ENCODE measurements at regions not wholly inside any gene's neighbourhood (a gene's known extent, or its start where the extent isn't known, plus 50 kb on each side); places are given as distances from the start of the nearest gene placed in this dataset.

GRCh38 chr5:168012006-168012405, 279.4 kb upstream of the WWC1 start:
- H3K27me3 Mint-ChIP-seq (ENCODE audit: low read depth) = no peaks in the 10 kb centered on the region
- peaks cover 13% of the 10 kb centered on the region for H3K4me1 Mint-ChIP-seq (ENCODE audit: low read depth)
- no peaks in the 10 kb centered on the region for H3K9me3 Mint-ChIP-seq (ENCODE audit: low read depth)
- no peak for DNase-seq (ENCODE audit: low spot score)
- TF ChIP-seq CTCF (IDR thresholded peaks at IDR 0.05) = no peak
- H3K27ac Mint-ChIP-seq (ENCODE audit: unreplicated experiment) = no peak overlapping the region
- no peaks in the 10 kb centered on the region for H3K36me3 Mint-ChIP-seq (ENCODE audit: low read depth)
- H3K4me3 Mint-ChIP-seq (ENCODE audit: unreplicated experiment) = no peak overlapping the region

GRCh38 chr5:168013546-168013945, 277.9 kb upstream of the WWC1 start:
- no peaks in the 10 kb centered on the region for H3K36me3 Mint-ChIP-seq (ENCODE audit: low read depth)
- H3K4me3 Mint-ChIP-seq (ENCODE audit: unreplicated experiment) = no peak overlapping the region
- H3K4me1 Mint-ChIP-seq (ENCODE audit: low read depth) = peaks cover 10% of the 10 kb centered on the region
- TF ChIP-seq CTCF (IDR thresholded peaks at IDR 0.05) = no peak
- H3K27me3 Mint-ChIP-seq (ENCODE audit: low read depth) = no peaks in the 10 kb centered on the region
- no peak overlapping the region for H3K27ac Mint-ChIP-seq (ENCODE audit: unreplicated experiment)
- no peak for DNase-seq (ENCODE audit: low spot score)
- H3K9me3 Mint-ChIP-seq (ENCODE audit: low read depth) = no peaks in the 10 kb centered on the region

GRCh38 chr5:168014433-168015123, 276.9 kb upstream of the WWC1 start:
- no peak overlapping the region for H3K27ac Mint-ChIP-seq (ENCODE audit: unreplicated experiment)
- H3K4me1 Mint-ChIP-seq (ENCODE audit: low read depth) = peaks cover 10% of the 10 kb centered on the region
- no peak for DNase-seq (ENCODE audit: low spot score)
- no peak for TF ChIP-seq CTCF (IDR thresholded peaks at IDR 0.05)
- H3K4me3 Mint-ChIP-seq (ENCODE audit: unreplicated experiment) = no peak overlapping the region
- H3K36me3 Mint-ChIP-seq (ENCODE audit: low read depth) = no peaks in the 10 kb centered on the region
- H3K27me3 Mint-ChIP-seq (ENCODE audit: low read depth) = no peaks in the 10 kb centered on the region
- H3K9me3 Mint-ChIP-seq (ENCODE audit: low read depth) = no peaks in the 10 kb centered on the region

GRCh38 chr5:168015506-168015905, 275.9 kb upstream of the WWC1 start:
- TF ChIP-seq CTCF (IDR thresholded peaks at IDR 0.05) = no peak
- no peak for DNase-seq (ENCODE audit: low spot score)
- Mint-ChIP-seq H3K27me3 (ENCODE audit: low read depth) (peaks cover 4% of the 10 kb centered on the region), H3K4me3 (ENCODE audit: unreplicated experiment) (no peak overlapping the region), H3K36me3 (ENCODE audit: low read depth) (no peaks in the 10 kb centered on the region), H3K9me3 (ENCODE audit: low read depth) (no peaks in the 10 kb centered on the region), H3K4me1 (ENCODE audit: low read depth) (peaks cover 10% of the 10 kb centered on the region), H3K27ac (ENCODE audit: unreplicated experiment) (no peak overlapping the region)

GRCh38 chr5:168017313-168017712, 274.1 kb upstream of the WWC1 start:
- Mint-ChIP-seq H3K27me3 (ENCODE audit: low read depth) (peaks cover 7% of the 10 kb centered on the region), H3K4me1 (ENCODE audit: low read depth) (peaks cover 10% of the 10 kb centered on the region), H3K9me3 (ENCODE audit: low read depth) (no peaks in the 10 kb centered on the region), H3K27ac (ENCODE audit: unreplicated experiment) (no peak overlapping the region), H3K4me3 (ENCODE audit: unreplicated experiment) (no peak overlapping the region), H3K36me3 (ENCODE audit: low read depth) (no peaks in the 10 kb centered on the region)
- DNase-seq (ENCODE audit: low spot score) = no peak
- TF ChIP-seq CTCF (IDR thresholded peaks at IDR 0.05) = no peak
